Raji (cell line): ENCODE measurements at regions not wholly inside any gene's neighbourhood (a gene's known extent, or its start where the extent isn't known, plus 50 kb on each side); places are given as distances from the start of the nearest gene placed in this dataset.

Experiments used
- POLR2A ChIP-seq: IDR thresholded peaks from 2 replicates; pipeline ENCODE4 v1.6.1; 2011; ENCODE audit warnings: low read depth, low read length, control low read depth; ENCODE audit not compliant: insufficient read depth

GRCh38 chr6:112717401-112717800 is 370.3 kb downstream of the RFPL4B start:
- no peak for TF ChIP-seq POLR2A

GRCh38 chr6:112717856-112718255 is 370.7 kb downstream of the RFPL4B start:
- no peak for TF ChIP-seq POLR2A

DNA sequence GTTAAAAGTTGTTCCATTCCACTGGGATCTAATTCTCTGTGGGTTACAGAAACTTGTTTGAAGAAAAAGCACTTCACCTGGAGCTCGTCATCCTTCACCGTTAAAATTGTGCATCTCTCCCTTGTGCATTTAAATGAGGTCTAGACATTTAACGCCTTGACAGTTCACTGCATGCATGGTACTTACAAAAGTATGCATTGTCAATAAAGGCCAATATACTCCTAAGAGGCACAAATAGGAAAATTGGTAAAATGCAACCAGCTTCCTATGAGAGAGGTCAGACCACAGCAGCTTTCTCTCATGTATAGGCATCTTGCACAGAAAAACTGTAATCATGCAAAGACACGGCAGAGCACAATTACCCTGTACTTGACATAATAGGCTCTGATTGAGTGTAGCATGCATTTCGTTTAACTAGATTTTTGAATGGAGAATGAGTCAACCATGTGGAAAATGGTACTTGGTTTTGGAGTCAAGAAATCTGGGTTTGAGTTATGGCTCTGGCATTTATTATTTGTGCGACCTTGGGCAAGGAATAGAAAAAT is 378.5 kb downstream of the RFPL4B start:
- TF ChIP-seq POLR2A = no peak

- no peak for TF ChIP-seq POLR2A
These were observed 388.0 kb downstream of the RFPL4B start for GRCh38 chr6:112735129-112735528.

GRCh38 chr6:112739766-112740165 is 392.6 kb downstream of the RFPL4B start:
- TF ChIP-seq POLR2A = no peak

- TF ChIP-seq POLR2A = no peak
These were observed 396.2 kb downstream of the RFPL4B start for GRCh38 chr6:112743323-112743722.

GRCh38 chr6:112744827-112745226 is 397.7 kb downstream of the RFPL4B start:
- TF ChIP-seq POLR2A = no peak

- TF ChIP-seq POLR2A = no peak
These were observed 398.6 kb downstream of the RFPL4B start for GRCh38 chr6:112745765-112746164.

DNA sequence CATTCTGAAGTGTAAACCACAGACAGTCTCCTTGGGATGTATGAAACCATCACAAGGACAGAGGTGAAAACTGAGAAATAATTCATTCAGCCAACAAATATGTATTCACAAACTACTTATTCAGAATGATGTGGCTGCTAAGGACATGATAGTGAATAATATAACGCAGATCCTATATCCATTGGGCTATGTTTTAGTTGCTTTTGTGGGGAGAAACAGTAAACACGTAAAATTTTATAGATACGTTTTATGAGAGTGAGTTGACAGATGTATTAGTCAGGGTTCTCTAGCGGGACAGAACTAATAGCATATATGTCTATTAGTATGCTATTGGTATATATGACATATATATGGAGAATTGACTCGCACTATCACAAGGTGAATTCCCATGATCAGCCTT is 402.5 kb downstream of the RFPL4B start:
- TF ChIP-seq POLR2A = no peak

- TF ChIP-seq POLR2A = no peak
These were observed 405.2 kb downstream of the RFPL4B start for GRCh38 chr6:112752305-112752704.

DNA sequence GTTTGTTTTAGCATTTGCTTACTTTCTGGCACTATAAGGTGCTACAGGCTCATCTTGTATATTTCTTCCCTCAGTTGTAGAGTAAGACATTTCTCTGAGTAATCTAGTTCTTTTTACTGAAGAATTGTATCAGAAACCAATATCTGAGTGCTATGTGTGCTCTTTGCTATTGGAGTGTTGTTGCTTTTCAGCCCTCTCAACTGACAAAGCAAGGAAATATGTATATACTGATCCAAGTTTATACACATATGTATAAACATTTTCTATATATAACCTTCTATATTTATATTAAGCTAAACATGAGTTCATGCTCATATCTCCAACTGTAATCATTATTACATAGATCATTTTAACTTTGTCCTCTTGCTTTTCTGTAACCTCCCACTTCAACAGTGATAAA is 405.7 kb downstream of the RFPL4B start:
- TF ChIP-seq POLR2A = no peak

GRCh38 chr6:112760831-112761230 is 413.7 kb downstream of the RFPL4B start:
- TF ChIP-seq POLR2A = no peak

DNA sequence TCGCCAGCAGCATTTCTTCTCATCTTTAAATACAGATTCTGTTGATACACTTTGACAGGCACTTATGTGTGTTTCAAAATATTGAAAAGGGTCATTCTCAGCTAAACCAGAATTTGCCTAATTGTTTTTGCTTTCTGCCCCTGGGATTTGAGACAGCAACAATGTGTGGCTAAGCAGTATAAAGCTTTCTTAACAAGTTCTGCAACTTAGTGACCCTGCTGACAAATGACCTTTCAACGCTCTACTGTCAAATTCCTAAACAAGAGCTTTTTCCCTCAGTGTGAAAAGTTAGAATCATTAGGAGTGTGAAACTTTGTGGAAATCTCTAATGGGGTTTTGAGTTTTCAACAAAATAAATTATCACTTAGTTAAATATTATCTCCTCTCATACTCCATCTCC is 414.6 kb downstream of the RFPL4B start:
- TF ChIP-seq POLR2A = no peak

GRCh38 chr6:112764377-112764776 is 417.2 kb downstream of the RFPL4B start:
- no peak for TF ChIP-seq POLR2A

DNA sequence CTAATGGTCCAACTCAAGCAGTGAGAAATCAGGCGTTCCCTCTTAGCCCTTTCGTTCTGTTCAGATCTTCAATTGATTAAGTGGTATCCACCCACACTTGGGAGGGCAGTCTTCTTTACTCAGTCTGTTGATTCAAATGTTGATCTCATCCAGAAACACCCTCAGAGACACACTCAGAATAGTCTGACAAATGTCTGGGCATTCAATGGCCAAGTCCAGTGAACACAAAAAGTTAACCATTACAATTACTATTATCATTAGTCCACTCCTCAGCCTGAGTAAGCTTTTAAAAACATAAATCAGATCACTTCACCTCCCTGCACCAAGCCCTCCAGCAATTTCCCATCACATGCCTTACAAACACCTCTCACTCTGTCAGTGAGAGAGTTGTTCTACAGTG is 423.2 kb downstream of the RFPL4B start:
- TF ChIP-seq POLR2A = no peak

DNA sequence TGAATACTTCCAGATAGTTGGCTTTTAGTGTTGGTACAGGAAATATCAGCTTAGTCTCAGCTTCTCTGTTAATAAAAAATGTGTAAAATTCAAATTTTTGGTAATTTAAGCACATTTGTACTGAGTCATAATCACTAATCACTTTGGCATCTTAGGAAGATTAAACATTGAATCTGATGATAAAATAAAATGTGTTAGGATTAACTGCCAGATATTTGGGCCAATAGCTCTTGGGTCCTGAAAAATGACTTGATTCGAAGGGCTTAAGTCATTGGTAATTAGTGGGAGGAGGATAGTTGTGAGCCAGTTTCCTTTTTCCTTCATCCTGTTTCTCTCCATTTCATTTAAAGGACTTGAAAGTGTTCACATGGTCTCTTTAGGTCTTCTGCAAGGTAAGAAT is 426.1 kb downstream of the RFPL4B start:
- no peak for TF ChIP-seq POLR2A

DNA sequence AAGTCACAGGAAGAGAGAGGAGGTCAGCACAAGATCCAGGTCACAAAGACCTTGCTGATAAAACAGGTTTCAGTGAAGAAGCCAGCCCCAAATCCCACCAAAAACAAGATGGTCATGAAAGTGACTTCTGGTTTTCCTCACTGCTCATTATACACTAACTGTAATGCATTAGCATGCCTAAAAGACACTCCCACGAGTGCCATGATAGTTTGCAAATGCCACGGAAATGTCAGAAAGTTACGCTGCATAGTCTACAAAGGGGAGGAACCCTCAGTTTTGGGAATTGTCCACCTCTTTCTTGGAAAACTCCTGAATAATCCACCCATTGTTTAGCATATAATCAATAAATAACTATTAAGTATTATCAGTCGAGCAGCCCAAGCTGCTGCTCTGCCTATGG is 427.2 kb downstream of the RFPL4B start:
- TF ChIP-seq POLR2A = no peak
